GM19397 (cell line): ENCODE measurements at regions not wholly inside any gene's neighbourhood (a gene's known extent, or its start where the extent isn't known, plus 50 kb on each side); places are given as distances from the start of the nearest gene placed in this dataset.
"Not testable (repeated sequence)": the region's sequence is repeated elsewhere in the genome, so short reads cannot be mapped to it uniquely, and the experiment has no call there.

Experiments used
- ATAC-seq: cut with Tn5 transposase; IDR thresholded peaks from one replicate; pipeline ENCODE4 v1.9.1; 2021; ENCODE audit warnings: mild to moderate bottlenecking, moderate library complexity; ENCODE audit not compliant: unreplicated experiment

DNA sequence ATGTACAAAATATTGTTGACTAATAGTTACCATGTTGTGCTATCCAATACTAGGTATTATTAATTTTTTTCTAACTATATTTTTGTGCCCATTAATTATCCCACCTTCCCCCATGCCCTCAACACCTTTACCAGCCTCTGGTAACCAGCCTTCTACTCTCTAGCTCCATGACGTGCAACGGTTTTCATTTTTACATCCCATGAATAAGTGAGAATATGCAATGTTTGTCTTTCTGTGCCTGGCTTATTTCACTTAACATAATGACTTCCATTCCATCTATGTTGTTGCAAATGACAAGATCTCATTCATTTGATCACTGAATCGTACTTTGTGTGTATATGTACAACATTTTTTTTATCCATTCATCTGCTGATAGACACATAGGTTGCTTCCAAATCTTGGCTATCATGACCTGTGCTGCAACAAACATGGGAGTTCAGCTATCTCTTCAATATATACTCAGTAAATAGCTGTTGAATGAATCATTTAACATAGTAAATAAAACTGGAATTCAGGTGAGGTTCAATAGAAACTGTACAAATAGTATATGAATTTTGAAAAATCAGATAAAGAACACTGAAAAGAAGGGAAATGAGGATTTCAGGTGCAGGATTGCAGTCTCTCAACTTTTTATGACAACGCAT, 509.0 kb upstream of the MIR17HG start:
- ATAC-seq, result no peak

DNA sequence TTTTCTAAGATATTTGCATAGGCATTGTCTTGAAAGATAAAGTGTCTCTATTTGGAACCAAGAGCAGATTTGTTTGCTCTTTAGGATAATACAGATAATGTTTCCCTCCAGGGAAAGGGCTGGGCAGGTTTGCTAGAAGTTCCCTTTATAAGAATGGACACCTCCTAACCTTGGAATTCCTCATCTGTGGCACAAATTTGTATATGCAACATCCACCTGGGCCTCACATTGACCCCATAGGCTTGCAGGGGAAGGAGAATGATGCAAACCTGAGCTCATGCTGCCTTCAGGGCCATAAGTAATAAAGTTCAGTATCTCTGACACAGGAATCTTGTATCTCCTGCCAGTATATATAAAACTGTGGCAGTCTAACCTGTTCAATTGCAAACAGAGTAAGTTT, 508.4 kb upstream of the MIR17HG start:
- ATAC-seq, result no peak

DNA sequence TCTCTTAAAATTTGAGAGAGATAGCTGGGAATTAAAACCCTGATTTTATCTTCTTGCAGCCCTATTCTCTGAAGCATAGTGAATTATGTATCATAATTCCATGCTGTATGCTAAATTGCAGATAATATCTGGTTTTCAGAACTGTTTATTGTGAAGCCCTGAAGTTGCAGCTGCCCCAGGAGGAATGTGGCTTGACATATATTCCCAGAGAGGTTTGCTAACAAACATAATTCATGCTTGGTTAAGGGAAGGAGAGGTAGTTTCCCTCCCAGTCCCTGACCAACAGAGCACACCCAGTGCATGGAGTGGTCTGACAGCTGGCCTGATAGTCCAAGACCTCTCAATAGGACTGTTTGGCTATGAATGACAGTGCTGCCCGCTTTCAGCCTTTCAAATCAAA, 500.6 kb upstream of the MIR17HG start:
- ATAC-seq, result no peak

DNA sequence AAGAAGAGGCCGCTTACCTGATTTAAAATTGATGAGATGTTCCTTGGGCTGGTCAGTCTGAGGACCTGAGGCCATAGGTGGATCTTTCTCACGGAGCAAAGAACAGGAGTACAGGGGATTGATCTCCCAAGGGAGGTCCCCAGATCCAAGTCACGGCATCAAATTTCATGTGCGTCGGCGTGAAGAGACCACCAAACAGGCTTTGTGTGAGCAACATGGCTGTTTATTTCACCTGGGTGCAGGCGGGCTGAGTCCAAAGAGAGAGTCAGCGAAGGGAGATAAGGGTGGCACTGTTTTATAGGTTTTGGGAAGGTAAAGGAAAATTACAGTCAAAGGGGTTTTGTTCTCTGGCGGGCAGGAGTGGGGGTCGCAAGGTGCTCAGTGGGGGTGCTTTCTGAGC, 493.8 kb upstream of the MIR17HG start:
- ATAC-seq, result not testable (repeated sequence)

DNA sequence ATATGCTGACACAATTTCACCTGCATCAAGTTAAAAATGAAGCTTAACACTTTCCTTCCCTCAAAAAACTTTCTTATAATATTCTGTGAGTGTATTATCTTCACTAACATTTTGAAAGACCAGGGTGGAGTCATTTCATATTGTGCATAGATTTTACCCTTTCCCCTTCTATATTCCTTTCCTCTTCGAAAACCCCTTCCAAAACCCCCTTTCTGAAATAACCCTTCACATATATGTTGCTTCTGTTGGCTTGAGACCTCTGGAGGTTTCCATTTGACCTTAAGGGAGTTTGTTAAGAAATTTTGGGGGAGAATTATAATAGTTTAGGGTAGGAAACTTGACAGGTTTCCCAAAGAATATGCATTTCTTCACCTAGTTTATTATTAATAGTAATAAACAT, 489.6 kb upstream of the MIR17HG start:
- ATAC-seq, result no peak

DNA sequence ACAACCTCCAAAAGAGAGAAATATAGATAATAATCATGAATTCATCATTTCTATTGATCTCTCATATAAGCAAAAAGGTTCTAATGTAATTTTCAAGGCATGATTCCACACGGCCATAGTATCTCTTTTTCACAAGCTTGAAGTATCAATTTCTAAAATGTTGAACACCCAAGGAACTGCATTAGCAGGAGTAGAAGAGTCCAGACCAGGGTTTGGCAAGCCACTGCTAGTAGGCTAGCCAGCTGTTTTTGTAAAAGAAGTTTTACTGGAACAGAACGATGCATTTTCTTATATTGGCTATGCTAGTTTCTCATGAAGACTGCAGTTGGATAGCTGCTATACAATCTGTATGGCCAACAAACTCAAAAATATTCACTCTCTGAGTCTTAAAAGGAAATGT, 481.5 kb upstream of the MIR17HG start:
- no peak for ATAC-seq

DNA sequence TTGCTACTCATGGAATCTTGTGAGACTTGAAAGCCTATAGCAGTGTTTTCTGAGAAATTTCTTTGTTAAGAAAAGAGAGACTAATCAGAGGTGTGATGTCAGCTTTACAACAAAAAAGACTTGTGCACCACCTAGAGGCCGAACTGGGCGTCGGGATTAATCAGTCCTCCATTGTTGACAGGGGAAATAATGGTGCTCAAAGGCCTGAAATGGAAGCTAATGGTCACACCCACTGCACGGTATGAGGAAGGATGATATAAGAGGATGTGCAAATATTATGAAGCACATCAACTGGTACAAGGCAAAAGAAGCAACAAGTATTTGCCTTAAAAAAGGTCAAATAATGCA, 480.2 kb upstream of the MIR17HG start:
- ATAC-seq, result peak; percentile 97

DNA sequence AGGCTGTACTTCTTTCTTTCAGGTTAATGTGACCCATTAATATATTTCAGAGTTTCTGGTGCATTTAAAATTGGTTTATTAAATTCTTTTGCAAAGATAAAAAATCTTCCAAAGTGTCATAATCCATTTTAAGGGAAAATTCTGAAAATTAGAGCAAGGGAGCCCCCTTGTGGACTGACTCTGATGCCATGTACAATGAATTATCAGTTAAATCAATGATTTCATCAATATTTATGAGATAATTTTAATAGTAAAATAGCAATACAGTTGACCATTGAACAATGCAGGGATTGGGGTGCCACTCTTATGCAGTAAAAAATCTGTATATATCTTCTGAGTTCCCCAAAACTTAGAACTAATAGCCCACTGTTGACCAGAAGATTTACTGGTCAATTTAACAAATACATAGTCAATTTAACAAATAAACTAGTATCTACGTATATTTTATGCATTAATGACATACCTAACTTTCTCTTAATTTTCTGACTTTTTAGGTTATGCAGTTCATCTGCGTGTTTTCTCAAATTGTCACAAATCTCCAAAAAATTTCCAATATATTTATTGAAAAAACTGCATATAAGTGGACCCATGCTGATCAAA, 479.1 kb upstream of the MIR17HG start:
- ATAC-seq, result no peak

DNA sequence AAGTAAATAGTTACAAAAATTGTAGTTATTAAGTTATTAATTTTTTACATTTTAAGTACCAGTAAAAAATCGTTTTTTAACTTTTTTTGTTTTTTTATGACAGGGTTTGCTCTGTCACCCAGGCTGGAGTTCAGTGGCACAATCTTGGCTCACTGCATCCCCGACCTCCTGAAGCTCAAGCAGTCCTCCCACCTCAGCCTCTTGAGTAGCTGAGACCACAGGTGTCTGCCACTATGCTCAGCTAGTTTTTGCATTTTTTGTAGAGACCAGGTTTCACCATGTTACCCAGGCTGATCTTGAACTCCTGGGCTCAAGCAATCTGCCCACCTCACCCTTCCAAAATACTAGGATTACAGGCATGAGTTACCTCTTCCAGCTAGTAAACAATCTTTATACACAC, 477.9 kb upstream of the MIR17HG start:
- no peak for ATAC-seq

DNA sequence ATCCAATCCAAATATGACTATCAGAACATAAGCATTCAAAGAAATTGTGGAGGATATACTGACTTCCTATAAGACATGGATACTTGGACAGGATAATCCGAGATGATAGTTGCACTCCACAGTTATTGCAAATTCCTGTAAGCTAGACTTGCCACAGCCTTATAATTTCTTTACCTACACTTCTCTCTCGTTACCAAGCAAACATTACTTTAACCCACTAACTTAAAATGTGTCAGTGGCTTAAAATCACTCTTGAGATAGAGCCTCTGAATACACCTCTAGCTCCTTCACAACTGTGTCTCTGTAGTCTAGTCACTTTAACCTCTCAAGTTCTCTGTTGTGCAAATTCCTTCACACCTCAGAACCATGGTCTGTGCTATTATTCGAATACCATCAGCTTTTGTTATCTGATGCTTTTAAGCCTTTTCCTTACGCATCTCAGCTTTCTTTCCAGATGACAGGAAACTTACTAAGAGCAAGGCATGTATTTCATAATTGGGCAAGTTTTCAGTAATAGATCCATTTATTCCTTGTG, 474.9 kb upstream of the MIR17HG start:
- no peak for ATAC-seq

DNA sequence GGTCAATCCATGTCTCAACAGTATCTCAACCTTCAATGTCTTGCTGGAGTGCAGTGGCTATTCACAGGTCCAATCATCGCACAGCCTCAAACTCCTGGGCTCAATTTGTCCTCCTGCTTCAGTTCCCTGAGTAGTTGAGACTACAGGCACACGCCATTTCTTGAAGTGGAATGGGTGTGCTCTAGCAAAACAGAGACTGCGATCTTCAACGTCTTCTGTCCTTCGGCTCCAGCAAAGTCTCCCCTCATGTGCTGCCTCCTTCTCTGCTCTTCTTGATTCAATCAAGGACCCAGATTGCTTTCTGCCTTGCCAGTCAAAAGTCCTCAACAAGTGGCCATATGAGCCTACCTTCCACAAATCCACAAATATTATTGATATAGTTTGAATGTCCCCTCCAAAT, 466.7 kb upstream of the MIR17HG start:
- no peak for ATAC-seq

DNA sequence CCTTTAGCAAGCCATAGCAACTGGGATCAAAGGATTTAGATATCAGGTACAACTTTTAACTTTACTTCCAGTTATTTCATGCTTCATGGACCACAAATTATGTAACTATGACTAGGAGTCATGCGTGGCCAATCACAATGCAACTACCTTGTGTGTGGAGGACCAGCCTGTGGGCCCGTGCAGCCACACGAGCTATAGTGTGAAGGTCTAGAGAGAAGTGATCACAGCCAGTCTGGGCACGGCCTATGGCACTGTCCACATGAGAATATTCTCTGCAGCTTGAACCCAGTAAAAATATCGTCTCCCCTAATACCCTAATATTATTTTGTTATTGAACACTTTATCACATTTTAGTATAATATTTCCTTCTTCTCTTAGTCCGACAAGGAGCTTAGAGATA, 464.9 kb upstream of the MIR17HG start:
- ATAC-seq, result no peak

DNA sequence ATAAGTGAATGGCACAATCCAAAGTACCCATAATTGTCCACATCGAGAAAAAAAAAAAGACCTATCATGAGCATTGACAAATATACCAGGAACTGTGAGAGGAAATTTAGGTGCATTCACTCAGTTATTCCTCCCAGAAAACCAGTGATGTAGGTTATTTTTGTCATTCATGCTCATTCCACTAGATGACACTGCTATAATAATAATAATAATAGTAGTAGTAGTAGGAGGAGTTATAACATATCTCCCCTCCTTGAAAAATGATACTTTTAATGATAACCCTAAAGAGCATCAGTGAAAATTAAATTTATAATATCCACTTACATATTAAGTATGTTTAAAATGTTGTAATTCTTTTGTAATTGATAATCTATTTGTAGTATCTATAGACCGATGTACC, 463.9 kb upstream of the MIR17HG start:
- no peak for ATAC-seq

DNA sequence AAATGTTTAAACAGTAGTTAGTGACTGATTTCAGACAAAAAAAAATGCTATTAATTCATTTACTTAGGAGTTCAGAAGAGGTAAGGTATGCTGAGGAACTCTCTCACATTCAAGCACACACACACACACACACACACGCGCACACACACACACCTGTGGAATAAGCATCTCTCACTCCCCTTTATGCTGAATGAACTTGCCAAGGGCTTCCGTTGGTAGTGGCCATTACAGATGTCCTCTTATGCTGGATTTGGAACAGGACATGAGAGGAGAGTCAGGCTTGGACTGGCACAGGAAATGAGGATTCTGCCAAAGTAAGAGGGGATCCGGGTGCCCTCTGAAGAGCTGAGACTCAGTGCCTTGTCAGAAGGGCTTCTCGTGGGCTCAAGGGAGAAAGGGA, 463.4 kb upstream of the MIR17HG start:
- ATAC-seq, result no peak

DNA sequence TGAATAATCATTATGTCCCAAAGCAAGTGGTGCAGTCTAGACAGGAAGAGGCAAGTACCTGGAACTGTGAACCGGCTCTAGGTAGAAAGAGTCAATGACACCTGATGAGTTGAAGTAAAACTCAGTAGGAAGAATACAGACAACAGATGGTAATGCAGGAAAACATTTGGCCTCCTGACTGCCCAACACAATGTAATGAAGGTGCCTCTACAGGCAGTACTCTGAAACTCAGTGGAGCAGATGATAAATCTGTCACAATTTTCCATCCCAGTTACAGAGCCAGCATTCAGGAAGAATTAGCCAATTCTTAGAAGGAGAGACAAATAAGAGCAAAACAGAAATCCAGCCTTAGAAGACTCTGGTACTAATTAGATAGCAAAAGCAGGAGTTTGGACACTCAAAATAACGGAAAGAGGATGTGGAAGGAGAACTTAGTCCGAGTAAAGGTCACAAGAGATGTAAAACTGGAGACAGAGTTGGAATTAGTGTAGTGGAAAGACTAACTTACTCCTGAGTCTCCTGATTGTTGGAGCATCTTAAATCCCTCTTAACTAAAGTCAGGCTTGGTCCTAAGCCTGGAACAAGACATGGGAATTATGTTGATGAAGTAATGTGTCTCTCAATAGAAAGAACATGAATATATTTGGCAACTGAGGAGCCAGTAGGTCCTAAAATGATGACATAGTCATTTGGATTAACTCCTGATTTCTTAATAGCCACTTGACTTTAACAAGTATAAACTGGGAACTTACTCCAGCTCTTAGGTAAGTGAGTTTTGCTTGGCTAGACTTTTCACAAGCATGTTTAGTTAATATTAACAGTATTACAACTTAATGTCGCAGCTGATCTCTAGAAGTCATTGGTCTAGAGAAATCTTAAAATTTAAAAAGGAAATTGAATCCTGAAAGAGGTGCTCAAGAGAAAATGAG, 457.3 kb upstream of the MIR17HG start:
- ATAC-seq, result no peak

DNA sequence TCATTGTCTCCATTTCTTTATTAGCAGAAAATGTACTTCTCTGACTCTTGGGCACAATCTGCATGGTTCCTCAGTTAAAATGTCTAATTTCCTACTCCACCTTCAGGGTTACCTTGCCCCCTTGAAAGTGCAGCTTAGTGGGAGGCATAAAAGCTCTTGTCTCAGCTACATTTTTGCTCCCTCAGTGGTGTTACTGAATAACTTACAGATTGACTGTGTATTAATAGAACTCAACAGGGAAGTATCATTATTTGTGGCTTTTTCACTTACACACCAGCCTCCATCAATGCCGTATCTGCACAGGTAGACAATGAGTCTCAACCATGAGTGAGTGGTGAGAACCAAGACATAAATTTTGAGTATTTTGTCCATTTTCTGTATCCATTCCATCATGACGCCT, 456.2 kb upstream of the MIR17HG start:
- no peak for ATAC-seq

DNA sequence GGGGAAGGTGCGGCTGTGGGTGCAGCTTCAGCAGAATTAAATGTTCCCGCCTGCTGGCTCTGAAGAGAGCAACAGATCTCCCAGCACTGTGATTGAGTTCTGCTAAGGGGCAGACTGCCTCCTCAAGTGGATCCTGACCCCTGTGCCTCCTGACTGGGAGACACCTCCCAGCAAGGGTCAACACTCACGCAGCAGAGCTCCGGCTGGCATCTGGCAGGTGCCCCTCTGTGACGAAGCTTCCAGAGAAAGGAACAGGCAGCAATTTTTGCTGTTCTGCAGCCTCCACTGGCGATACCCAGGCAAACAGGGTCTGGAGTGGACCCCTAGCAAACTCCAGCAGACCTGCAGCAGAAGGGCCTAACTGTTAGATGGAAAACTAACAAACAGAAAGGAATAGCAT, 454.3 kb upstream of the MIR17HG start:
- not testable (repeated sequence) for ATAC-seq

DNA sequence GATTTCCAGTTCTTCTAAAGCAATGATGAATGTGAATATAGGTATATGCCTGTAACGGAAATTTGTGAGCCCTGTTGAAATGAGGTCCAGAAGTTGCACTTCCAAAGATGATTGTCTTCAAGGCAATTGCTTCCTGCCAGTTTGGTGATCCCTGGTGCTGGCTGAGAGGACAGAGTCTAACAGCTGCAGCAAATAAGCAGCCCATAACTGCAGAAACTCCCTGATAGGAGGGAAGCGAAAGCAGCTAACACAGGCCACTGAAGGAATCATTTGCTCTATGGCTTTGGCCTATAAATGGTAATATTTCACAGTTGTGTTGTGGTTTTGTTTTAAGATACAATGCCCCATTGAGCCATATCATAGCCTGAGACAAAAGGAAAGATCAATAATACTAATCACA, 451.5 kb upstream of the MIR17HG start:
- ATAC-seq, result no peak

DNA sequence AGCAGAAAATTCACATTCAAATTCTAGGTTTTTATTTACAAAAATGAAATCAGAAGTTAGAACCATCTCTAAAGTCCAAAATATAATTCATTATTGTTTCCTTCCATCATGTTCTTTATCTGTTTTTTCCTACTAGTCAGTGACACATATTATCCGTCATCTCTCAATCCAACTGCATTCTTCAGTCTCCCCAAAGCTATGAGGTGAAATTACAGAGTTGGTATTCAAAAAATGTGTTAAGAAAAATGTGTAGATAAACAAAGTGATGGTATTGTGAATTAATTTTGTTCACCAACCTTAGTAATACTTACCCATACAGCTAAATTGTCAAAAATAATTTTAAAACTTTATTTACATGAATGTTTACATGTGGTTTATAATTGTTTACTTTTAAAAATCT, 448.7 kb upstream of the MIR17HG start:
- ATAC-seq, result no peak

DNA sequence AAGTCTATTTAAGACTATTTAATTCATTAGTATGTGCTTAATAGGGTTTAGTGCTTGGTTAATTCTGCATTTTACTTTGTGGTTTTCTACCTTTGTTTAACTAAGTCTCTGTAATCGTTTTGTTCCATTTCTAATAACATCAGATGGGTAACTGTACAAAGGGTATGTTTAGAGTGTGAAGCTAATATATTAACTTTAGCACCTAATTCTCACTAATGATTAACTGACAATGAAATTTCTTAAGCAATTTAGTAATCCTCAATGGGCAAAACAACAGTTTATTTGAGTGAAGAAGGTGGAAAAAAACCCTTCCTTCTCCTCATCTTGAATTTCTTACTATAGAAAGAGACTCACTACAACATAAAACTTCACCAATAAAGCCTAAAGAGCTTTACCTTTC, 448.1 kb upstream of the MIR17HG start:
- ATAC-seq, result no peak

DNA sequence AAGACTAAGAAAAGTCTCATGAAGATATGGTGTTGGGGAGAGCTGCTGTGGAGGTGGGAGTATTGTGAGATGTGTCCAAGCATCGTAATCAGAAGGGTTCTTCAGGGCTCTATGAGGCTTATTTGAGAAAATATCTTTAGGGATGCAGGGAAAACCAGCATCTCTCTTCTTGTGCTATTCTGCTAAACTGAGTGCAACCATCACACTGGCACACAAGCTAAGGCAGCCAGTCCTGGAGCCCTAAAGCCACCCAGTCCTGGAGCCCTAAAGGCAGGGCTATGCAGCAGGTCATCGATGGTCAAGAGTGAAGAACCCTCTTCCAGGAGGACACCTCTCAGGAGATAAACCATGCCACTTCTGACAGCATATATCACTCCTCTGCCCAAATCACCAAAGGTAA, 445.2 kb upstream of the MIR17HG start:
- ATAC-seq, result no peak

DNA sequence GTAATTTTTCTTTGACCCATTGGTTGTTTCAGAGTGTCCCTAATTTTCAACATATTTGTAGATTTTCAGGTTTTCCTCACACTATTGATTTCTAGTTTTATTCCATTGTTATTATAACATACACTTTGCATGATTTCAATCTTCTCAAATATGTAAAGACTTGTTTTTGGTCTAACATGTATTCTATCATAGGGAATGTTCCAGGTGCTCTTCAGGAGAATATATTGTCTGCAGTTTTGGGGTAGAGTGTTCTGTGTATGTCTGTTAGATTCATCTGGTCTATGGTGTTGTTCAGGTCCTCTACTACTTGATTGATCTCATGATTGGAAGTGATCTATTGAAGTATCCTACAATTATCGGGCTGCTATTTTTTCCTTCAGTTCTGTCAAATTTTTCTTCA, 440.9 kb upstream of the MIR17HG start:
- no peak for ATAC-seq
